GM18907 (cell line): ENCODE measurements at regions not wholly inside any gene's neighbourhood (a gene's known extent, or its start where the extent isn't known, plus 50 kb on each side); places are given as distances from the start of the nearest gene placed in this dataset.

Experiments
- ATAC-seq: cut with Tn5 transposase; IDR thresholded peaks from one replicate; pipeline ENCODE4 v1.9.1; 2021; ENCODE audit warnings: mild to moderate bottlenecking, moderate library complexity; ENCODE audit not compliant: unreplicated experiment

GRCh38 chr14:99065551-99065950 is 206.4 kb downstream of the BCL11B start:
- ATAC-seq = no peak

GRCh38 chr14:99066378-99066777 is 205.6 kb downstream of the BCL11B start:
- no peak for ATAC-seq

GRCh38 chr14:99067141-99067920 is 204.7 kb downstream of the BCL11B start:
- no peak for ATAC-seq

GRCh38 chr14:99067927-99068326 is 204.1 kb downstream of the BCL11B start:
- no peak for ATAC-seq

GRCh38 chr14:99069946-99070345 is 202.1 kb downstream of the BCL11B start:
- no peak for ATAC-seq

GRCh38 chr14:99072433-99072832 is 199.6 kb downstream of the BCL11B start:
- ATAC-seq = no peak

- ATAC-seq = no peak
Measured at GRCh38 chr14:99072956-99073355, 199.0 kb downstream of the BCL11B start.

- ATAC-seq = no peak
Measured at GRCh38 chr14:99073431-99073830, 198.6 kb downstream of the BCL11B start.

- ATAC-seq = no peak
Measured at GRCh38 chr14:99075061-99075460, 196.9 kb downstream of the BCL11B start.

GRCh38 chr14:99075771-99076375 is 196.1 kb downstream of the BCL11B start:
- ATAC-seq = no peak

- ATAC-seq = no peak
Measured at GRCh38 chr14:99077076-99077843, 194.7 kb downstream of the BCL11B start.

GRCh38 chr14:99077844-99078236 is 194.2 kb downstream of the BCL11B start:
- ATAC-seq = no peak

- ATAC-seq = no peak
Measured at GRCh38 chr14:99078426-99078825, 193.6 kb downstream of the BCL11B start.

- no peak for ATAC-seq
Measured at GRCh38 chr14:99079061-99079727, 192.8 kb downstream of the BCL11B start.

- ATAC-seq = no peak
Measured at GRCh38 chr14:99080306-99080705, 191.7 kb downstream of the BCL11B start.

GRCh38 chr14:99081156-99081765 is 190.7 kb downstream of the BCL11B start:
- ATAC-seq = no peak

GRCh38 chr14:99081880-99082279 is 190.1 kb downstream of the BCL11B start:
- no peak for ATAC-seq

- ATAC-seq = no peak
Measured at GRCh38 chr14:99093532-99094517, 178.2 kb downstream of the BCL11B start.

- no peak for ATAC-seq
Measured at GRCh38 chr14:99094901-99095300, 177.1 kb downstream of the BCL11B start.

GRCh38 chr14:99095369-99095768 is 176.6 kb downstream of the BCL11B start:
- no peak for ATAC-seq
